ENCODE measurements at regions not wholly inside any gene's neighbourhood (a gene's known extent, or its start where the extent isn't known, plus 50 kb on each side); places are given as distances from the start of the nearest gene placed in this dataset.

DNA sequence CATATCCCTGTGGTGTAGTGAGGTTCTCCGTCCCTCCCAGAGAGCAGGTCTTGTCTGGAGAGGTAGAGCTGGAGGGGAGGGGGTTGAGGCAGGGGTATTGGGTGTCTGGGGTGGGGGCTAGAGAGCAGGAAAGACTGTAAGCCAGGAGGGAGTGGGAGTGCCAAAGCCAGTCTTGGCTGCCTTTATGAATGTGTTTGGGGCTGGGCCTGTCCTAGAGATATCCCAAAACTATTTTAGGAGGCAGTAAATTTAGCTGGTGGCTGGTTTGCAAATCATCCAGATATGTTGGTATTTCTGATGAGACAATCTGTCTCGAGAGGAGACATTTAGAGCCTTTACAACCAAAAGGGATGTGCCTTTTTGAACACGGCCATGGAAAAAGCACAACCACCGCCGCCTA is 166.6 kb downstream of the TLE3 start:
- Histone ChIP-seq H3K79me2 (ENCODE audit: control insufficient read depth, low read length) (no peaks in the 10 kb centered on the region), H3K9me3 (ENCODE audit: control insufficient read depth, insufficient read depth, low read length) (peaks cover 18% of the 10 kb centered on the region; the same call in 1 of the 2 replicates)

DNA sequence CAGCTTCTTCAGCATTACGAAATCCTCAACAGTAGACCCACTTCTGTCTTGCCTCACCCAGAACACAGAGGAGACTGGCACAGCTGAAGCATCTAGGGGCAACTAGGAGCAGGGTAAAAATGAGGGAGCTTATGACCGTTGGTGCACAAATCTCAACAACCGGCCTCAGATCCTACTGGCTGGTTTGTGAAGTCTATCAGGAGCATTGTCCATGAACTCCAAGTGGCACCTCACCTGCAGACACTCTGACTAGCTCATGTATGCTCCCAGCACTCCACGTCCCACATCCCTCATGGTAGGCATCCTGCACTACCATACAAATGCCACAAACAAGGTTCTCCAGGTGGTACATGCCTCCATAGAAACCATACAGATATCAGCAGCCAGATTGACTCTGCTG is 163.1 kb downstream of the TLE3 start:
- no peaks in the 10 kb centered on the region for H3K9me2 ChIP-seq (replicated peaks; ENCODE audit: control insufficient read depth, low read length)
- TF ChIP-seq EZH2phosphoT487 (IDR thresholded peaks at IDR 0.05; ENCODE audit: borderline replicate concordance, low read length) = no peak
- TF ChIP-seq, protein P1, sequence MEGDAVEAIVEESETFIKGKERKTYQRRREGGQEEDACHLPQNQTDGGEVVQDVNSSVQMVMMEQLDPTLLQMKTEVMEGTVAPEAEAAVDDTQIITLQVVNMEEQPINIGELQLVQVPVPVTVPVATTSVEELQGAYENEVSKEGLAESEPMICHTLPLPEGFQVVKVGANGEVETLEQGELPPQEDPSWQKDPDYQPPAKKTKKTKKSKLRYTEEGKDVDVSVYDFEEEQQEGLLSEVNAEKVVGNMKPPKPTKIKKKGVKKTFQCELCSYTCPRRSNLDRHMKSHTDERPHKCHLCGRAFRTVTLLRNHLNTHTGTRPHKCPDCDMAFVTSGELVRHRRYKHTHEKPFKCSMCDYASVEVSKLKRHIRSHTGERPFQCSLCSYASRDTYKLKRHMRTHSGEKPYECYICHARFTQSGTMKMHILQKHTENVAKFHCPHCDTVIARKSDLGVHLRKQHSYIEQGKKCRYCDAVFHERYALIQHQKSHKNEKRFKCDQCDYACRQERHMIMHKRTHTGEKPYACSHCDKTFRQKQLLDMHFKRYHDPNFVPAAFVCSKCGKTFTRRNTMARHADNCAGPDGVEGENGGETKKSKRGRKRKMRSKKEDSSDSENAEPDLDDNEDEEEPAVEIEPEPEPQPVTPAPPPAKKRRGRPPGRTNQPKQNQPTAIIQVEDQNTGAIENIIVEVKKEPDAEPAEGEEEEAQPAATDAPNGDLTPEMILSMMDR (IDR thresholded peaks at IDR 0.05; ENCODE audit: low read depth, low read length, poor library complexity, severe bottlenecking) = no peak
- no peaks in the 10 kb centered on the region for H3K79me2 ChIP-seq (ENCODE audit: control insufficient read depth, low read length)

More for the DNA sequence above, 166.6 kb downstream of the TLE3 start:
- no peaks in the 10 kb centered on the region for H3F3A ChIP-seq (ENCODE audit: control insufficient read depth, insufficient read depth)
- H3K4me2 ChIP-seq (ENCODE audit: low read length) = no peak overlapping the region
- no peaks in the 10 kb centered on the region for H3K27me3 ChIP-seq (ENCODE audit: control insufficient read depth, low read length)
- no peaks in the 10 kb centered on the region for H4K20me1 ChIP-seq (ENCODE audit: control insufficient read depth, insufficient read depth, low read depth, low read length)
- H3K9me2 ChIP-seq (replicated peaks; ENCODE audit: control insufficient read depth, low read length) = no peaks in the 10 kb centered on the region
- H3K27ac ChIP-seq (ENCODE audit: low read depth, low read length) = no peak overlapping the region
- H3K4me3 ChIP-seq (ENCODE audit: low read length) = no peak overlapping the region
- no peak for TF ChIP-seq EZH2phosphoT487 (IDR thresholded peaks at IDR 0.05; ENCODE audit: borderline replicate concordance, low read length)
- TF ChIP-seq, protein P1 (IDR thresholded peaks at IDR 0.05; ENCODE audit: low read depth, low read length, poor library complexity, severe bottlenecking) = no peak
- peaks cover 16% of the 10 kb centered on the region for H3K4me1 ChIP-seq (ENCODE audit: control insufficient read depth, low read length)
- no peaks in the 10 kb centered on the region for H3K36me3 ChIP-seq (ENCODE audit: control insufficient read depth, low read length)

DNA sequence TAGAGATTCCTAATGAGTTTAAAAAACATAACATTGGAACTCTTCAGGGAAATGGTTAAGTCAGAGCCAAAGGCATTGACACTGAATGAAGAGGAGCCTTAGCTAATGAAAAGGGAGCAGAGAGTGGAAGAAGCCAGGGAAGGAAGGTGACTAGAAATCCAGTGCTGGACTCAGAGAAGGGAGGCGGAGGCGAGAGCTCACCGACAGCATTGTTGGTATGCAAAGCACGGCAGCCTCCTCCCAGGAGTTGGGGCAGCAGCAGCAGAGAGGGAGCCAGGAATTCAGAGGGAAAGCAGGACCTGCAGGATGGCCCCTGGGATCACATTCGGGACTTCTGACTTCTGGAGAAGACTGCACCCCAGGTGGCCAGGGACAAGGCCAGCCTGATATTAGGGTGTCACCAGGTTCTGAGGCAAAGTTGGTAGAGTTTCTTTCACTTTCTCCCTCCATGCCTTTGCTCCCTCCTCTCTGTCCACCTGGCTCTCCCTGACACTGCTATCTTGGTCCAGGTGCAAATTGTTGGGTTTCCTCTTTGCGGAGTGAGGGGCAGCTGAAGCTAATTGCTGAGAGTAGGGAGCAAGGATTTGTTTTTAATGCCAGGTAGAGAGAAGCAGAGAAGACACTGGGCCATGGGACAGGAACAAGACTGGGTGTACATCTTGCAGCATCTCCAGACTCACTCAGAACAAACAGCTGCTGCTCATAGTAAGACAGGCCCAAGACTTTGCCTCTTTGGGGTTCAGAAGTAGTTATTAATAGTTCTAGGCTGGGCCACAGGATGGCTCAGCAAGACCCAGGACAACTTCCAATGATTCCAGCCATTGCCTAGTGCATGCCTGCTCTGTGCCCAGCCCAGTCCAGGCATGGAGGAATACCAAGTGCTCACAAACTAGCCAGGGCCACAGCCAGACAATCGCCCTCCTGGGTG is 157.9 kb downstream of the TLE3 start:
- H3K9me2 ChIP-seq (replicated peaks; ENCODE audit: control insufficient read depth, low read length) = no peaks in the 10 kb centered on the region
- no peaks in the 10 kb centered on the region for H3K36me3 ChIP-seq (ENCODE audit: control insufficient read depth, low read length)
- H3K79me2 ChIP-seq (ENCODE audit: control insufficient read depth, low read length) = no peaks in the 10 kb centered on the region
- no peak overlapping the region for H3K27ac ChIP-seq (ENCODE audit: low read depth, low read length)
- H4K20me1 ChIP-seq (ENCODE audit: control insufficient read depth, insufficient read depth, low read depth, low read length) = no peaks in the 10 kb centered on the region
- peaks cover 5% of the 10 kb centered on the region; the same call in 1 of the 2 replicates for H3K9me3 ChIP-seq (ENCODE audit: control insufficient read depth, insufficient read depth, low read length)
- no peak overlapping the region for H3K4me3 ChIP-seq (ENCODE audit: low read length)
- no peaks in the 10 kb centered on the region for H3F3A ChIP-seq (ENCODE audit: control insufficient read depth, insufficient read depth)
- peaks cover 9% of the 10 kb centered on the region for H3K4me1 ChIP-seq (ENCODE audit: control insufficient read depth, low read length)
- TF ChIP-seq EZH2phosphoT487 (IDR thresholded peaks at IDR 0.05; ENCODE audit: borderline replicate concordance, low read length) = no peak
- TF ChIP-seq, protein P1 (IDR thresholded peaks at IDR 0.05; ENCODE audit: low read depth, low read length, poor library complexity, severe bottlenecking) = no peak
- no peak overlapping the region for H3K4me2 ChIP-seq (ENCODE audit: low read length)
- no peaks in the 10 kb centered on the region for H3K27me3 ChIP-seq (ENCODE audit: control insufficient read depth, low read length)

More for the DNA sequence above, 163.1 kb downstream of the TLE3 start:
- Histone ChIP-seq H3K9me3 (ENCODE audit: control insufficient read depth, insufficient read depth, low read length) (peaks cover 7% of the 10 kb centered on the region; the same call in 1 of the 2 replicates), H3K4me3 (ENCODE audit: low read length) (no peak overlapping the region), H4K20me1 (ENCODE audit: control insufficient read depth, insufficient read depth, low read depth, low read length) (no peaks in the 10 kb centered on the region), H3F3A (ENCODE audit: control insufficient read depth, insufficient read depth) (no peaks in the 10 kb centered on the region), H3K27me3 (ENCODE audit: control insufficient read depth, low read length) (no peaks in the 10 kb centered on the region), H3K4me2 (ENCODE audit: low read length) (no peak overlapping the region), H3K36me3 (ENCODE audit: control insufficient read depth, low read length) (no peaks in the 10 kb centered on the region), H3K27ac (ENCODE audit: low read depth, low read length) (no peak overlapping the region), H3K4me1 (ENCODE audit: control insufficient read depth, low read length) (peaks cover 16% of the 10 kb centered on the region)

Data from DOHH2 (cell line).